DMS53 (cell line): ENCODE measurements at regions not wholly inside any gene's neighbourhood (a gene's known extent, or its start where the extent isn't known, plus 50 kb on each side); places are given as distances from the start of the nearest gene placed in this dataset.

ENCODE experiments used
- DNase-seq: peaks from one replicate; lab custom pipeline; 2025; lab: John Stamatoyannopoulos, UW

- DNase-seq: no peak
These were observed 105.9 kb upstream of the SDK1 start for GRCh38 chr7:3195160-3195559.

GRCh38 chr7:3196629-3197400 lies 104.2 kb upstream of the SDK1 start:
- DNase-seq: no peak

DNA sequence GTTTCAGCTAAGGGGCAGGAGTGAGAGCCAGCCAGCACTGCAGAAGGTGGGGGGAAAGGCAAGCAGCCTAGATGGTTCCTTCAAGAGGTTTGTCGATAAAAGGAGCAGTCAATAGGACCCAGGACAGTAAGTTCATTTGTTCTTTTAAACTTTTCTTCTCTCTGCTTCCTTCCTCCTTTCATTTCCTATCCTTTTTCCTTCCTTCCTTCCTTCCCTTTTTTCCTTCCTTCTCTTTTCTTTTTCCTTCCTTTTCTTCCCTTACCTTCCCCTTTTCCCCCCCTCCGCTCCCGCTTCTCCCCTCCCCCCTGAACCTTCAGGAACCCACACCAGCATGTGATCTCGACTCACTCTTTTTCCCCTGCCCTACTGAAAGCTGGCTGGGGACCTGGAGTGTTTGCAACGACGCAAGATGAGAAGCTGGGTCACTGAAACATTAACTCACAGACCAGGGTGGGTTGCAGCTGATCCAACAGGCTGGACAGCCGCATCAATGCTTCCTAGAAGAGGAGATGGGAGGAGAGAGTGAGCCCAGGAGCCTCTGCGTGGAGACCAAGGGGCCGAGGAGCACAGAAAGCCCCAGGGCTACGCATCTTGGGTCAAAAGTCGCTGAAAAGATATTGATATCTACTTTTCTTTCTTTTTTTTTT lies 103.4 kb upstream of the SDK1 start:
- DNase-seq: no peak

DNA sequence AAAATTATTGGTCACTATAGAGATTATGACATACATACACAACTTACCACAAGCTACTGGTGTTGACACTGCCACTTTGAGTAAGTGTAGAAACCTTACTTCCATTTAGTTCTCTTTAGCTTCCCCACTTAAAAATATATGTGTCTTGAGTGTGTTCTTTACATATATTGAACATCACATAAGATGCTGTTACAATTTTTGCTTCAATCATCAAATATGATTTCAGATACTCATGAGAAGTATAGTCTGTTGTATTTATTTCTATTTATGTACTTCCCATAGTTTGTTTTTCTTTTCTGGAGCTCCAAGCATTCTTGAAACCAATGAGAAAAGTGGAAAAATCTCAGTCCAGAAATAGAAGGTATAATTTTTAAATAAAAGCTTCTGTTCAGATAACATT lies 102.7 kb upstream of the SDK1 start:
- DNase-seq: no peak

GRCh38 chr7:3200504-3200903 lies 100.5 kb upstream of the SDK1 start:
- DNase-seq: peak; percentile 47

DNA sequence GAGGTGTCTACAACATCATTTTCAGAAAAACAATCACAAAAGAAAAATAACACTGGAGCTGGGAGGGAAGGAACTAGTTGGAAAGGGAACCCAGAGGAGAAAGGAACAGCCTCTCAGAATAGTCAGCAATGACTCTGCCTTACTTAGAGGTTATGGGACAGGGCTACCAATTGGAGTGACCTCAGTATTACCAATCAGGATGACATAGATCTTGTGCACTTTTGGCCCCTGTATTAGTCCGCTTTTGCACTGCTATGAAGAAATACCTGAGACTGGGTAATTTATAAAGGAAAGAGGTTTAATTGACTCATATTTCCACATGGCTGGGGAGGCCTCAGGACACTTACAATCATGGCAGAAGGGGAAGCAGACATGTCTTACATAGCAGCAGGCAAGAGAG lies 99.7 kb upstream of the SDK1 start:
- no peak for DNase-seq

- DNase-seq: no peak
These were observed 98.9 kb upstream of the SDK1 start for GRCh38 chr7:3201937-3202710.

GRCh38 chr7:3204526-3204925 lies 96.5 kb upstream of the SDK1 start:
- no peak for DNase-seq

DNA sequence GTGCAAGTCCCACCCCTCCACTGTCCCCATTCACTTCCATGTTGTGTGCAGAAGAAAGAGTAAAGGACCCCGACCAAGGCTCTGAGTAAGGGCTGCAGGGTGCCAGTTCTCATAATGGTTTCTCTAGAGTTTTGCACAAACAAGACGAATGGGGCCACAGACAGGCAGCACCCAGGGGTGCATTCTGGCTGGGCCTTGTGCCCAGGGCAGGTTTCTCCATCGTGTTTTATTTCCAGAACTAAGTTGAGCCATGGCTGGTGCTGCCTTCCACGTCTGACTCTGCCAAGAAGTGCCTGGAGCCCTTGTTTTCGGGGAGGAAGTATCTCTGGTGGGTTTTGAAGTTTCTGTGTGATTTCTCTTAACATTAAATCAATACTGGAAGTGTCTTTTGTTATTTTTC lies 95.0 kb upstream of the SDK1 start:
- no peak for DNase-seq

DNA sequence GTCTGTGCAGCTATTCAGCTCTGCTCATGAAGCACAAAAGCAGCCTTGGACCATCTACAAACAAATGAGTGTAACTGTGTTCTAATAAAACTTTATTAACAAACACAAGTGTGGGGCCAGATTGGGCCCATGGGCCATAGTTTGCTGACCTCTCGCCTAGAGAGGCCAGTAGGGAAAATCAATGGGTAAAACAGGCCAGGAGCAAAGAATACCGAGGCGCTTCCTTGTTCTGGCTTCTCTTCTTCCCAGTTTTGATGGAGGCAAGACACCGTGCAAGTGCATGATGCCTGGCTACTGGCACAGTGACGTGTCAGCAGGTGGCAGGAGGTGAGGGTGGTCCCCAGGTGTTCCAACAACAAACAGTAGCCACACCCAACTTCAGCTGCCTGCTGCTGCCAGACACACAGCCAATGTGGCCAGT lies 94.3 kb upstream of the SDK1 start:
- no peak for DNase-seq

DNA sequence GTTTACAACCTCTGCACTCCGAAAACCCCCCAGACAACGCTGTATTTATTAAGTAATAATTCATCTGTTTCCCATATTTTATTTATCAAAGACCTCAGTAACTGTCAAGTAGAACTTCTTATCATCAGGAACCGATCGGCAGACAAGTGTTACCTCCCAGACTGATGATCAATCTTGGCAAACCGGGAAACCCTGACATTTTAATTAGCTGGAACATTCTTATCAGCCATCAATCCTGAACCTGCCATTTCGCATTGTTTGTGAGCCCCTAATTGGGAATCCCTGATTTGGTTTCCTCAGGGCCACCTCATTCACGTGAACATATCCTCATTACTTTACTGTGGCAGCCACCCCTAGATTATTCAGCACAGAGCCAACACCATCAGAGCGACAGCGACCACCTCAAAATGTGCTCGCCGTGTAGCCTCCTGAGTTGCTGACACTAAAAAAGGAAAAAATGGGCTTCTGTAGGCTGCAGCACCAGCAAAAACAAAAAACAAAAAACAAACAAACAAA lies 93.6 kb upstream of the SDK1 start:
- DNase-seq: no peak

- DNase-seq: no peak
These were observed 90.5 kb upstream of the SDK1 start for GRCh38 chr7:3210531-3210930.

DNA sequence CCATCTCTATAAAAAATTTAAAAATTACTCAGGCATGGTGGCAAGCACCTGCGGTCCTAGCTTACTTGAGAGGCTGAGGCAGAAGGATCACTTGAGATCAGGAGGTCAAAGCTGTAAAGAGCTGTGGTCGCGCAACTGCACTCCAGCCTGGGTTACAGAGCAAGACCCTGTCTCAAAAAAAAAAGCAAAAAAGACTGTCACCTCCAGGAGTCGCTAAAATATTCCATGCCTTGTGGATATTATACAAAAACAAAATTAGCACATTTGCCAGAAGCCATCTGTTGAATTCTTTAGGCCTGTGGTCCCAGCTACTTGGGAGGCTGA lies 87.0 kb upstream of the SDK1 start:
- DNase-seq: no peak

- DNase-seq: no peak
These were observed 85.1 kb upstream of the SDK1 start for GRCh38 chr7:3215624-3216585.

GRCh38 chr7:3217166-3217565 lies 83.9 kb upstream of the SDK1 start:
- no peak for DNase-seq

DNA sequence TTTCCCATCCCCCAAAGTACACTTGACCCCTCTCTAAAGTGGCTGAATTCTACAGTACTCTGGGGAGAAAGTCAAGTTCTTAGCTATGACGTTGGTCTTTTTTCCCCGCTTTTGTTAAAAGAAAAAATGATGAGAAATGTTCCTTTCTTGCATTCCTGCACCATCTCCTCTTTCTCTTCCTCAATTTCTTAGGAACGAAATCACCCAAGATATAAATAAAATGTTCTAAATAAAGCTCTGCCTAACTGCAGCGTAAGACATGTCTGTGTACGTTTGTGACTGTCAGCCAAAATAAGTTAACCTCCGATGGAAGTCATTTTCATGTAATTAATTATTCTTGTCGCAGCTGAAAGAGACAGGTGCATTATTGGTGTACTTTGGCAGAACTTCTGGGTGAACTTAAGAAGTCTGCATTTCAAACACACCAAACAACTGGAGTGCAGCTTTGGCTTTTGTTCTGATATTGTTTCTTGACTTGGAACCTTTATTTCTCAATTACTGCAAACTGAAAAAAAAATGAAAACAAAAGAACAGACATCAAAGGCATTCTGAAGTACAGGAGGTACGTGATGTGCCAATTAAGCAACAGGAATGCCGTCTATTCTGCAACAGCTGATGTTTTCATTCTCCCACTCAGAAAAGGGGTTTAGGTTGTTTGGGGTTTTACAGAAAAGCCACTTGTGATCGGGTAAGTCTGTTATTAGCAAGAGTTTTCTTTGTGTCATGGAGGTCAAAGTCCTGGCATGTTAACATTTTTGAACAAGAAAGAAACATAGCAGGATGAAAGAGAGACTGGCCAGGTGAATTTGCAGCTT lies 82.4 kb upstream of the SDK1 start:
- DNase-seq: no peak

GRCh38 chr7:3229904-3230470 lies 71.1 kb upstream of the SDK1 start:
- DNase-seq: no peak

DNA sequence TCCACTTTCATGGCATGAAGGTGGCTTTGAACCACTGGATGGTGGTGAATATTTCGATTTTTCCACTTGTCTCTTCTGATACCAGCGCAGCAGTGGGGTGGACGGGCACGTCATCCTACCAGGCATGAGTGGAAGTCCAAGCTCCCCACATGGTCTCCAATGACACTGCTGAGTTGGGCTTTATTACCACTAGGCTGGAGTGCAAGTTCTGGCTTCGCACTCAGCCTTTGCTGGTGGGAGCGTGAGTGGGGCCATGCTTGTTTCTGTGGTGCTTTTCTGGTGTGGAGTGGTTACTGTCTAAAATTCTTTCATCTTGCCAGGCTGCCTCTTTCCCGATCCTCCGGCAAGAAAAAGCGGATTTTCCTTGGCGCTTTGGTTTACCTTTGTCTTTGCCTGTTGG lies 70.1 kb upstream of the SDK1 start:
- DNase-seq: no peak

GRCh38 chr7:3232228-3232627 lies 68.8 kb upstream of the SDK1 start:
- no peak for DNase-seq

GRCh38 chr7:3233301-3233700 lies 67.8 kb upstream of the SDK1 start:
- DNase-seq: no peak

GRCh38 chr7:3234051-3234450 lies 67.0 kb upstream of the SDK1 start:
- DNase-seq: no peak
